Muscle layer of colon (tissue), 2 donors: ENCODE measurements at regions not wholly inside any gene's neighbourhood (a gene's known extent, or its start where the extent isn't known, plus 50 kb on each side); places are given as distances from the start of the nearest gene placed in this dataset.

ENCODE experiments used
- H3K27ac ChIP-seq: one replicate; pipeline ENCODE4 v1.7.0; 2013; ENCODE audit warnings: low read depth, mild to moderate bottlenecking, low read length, moderate library complexity
- H3K27me3 ChIP-seq, 2 donors: one replicate each; pipeline ENCODE4 v1.7.0; 2013; ENCODE audit warnings: low read length in 2 of 2, mild to moderate bottlenecking in 2 of 2; ENCODE audit not compliant: insufficient read depth in 2 of 2, control insufficient read depth in 1 of 2
- H3K36me3 ChIP-seq: one replicate; pipeline ENCODE4 v1.7.0; 2013; ENCODE audit warnings: mild to moderate bottlenecking, low read length; ENCODE audit not compliant: insufficient read depth
- H3K4me1 ChIP-seq: one replicate; pipeline ENCODE4 v1.7.0; 2013; ENCODE audit warnings: mild to moderate bottlenecking, low read length; ENCODE audit not compliant: insufficient read depth
- H3K4me3 ChIP-seq, 2 donors: one replicate each; pipeline ENCODE4 v1.7.0; 2013; ENCODE audit warnings: low read length in 2 of 2, low read depth in 1 of 2, mild to moderate bottlenecking in 1 of 2, moderate library complexity in 1 of 2
- H3K9ac ChIP-seq: one replicate; pipeline ENCODE4 v1.7.0; 2013; ENCODE audit warnings: low read length
- H3K9me3 ChIP-seq: one replicate; pipeline ENCODE4 v1.7.0; 2013; ENCODE audit warnings: mild to moderate bottlenecking, low read length
- donor health status: abdominal sarcoma.
- donor health status: Adenocarcinoma of cecum.

DNA sequence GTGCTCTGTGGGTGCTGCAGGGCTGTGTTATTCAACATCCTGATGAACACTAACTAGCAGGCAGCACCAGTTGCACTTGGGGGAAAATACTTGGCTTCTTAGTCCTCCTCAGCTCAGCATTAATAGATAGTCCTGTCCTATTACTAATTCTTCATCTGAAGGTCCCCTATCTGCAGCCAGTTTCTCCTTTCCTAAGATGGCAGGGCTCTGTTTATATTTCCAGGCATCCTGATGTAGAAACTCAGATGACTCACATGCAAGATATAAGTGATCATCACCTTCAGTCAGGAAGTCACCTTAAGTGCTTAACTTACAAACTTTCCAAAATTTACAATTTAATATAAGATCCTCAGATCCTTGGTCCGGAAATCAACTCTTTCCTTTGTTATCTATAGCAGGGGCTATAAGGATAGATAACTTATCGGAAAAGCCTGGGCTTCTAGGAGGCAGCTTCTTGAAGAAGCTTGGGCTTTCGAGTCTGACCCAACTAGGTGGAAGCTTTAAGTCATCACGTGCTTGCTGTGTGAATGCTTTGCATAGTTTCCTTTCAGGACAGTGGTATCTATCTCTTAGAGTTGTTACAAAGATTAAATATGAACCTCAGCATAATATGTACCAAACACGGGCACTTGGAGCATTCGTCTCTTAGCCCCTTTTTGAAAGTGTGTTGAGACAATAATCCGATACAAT, 181.0 kb upstream of the GRIP1 start:
- Histone ChIP-seq H3K27me3 (no peaks in the 10 kb centered on the region), H3K36me3 (no peaks in the 10 kb centered on the region), H3K4me3 (no peak overlapping the region), H3K9me3 (no peaks in the 10 kb centered on the region), H3K9ac (no peak overlapping the region), H3K27ac (no peak overlapping the region), H3K4me1 (peaks cover 7% of the 10 kb centered on the region)

- Histone ChIP-seq H3K4me3 (no peak overlapping the region), H3K4me1 (peaks cover 7% of the 10 kb centered on the region), H3K36me3 (no peaks in the 10 kb centered on the region), H3K27me3 (no peaks in the 10 kb centered on the region), H3K27ac (no peak overlapping the region), H3K9ac (no peak overlapping the region), H3K9me3 (no peaks in the 10 kb centered on the region)
Observed at GRCh38 chr12:66860752-66861750, 182.2 kb upstream of the GRIP1 start.

DNA sequence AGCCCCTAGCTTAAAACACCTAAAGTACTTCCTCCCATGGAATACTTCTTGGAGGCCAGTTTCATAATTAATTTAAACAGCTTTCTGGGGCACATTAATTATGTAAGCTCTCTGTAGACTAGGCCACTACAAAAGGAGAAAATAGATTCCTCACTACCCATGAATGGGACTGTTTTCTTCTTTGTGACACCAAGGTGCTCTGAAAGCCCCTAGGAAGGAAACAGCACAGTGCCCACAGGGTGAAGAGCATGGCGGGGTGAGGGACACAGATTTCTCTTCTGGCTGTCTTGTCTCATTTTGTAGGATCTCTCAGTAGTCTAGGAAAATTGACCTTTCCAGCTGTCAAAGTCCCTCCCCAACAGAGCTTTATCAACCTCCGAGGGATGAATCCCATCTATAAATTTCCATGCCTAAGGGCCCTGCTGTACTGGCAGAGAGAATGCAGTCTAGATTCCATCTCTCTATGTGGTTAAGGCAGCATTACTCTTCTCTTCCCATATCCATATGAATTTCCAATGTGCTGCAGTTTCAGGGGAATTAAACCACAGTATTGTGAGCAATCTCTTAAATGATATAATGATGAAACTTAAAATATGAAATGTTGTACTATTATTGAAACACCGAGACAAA, 183.6 kb upstream of the GRIP1 start:
- Histone ChIP-seq H3K4me3 (no peak overlapping the region), H3K4me1 (peaks cover 7% of the 10 kb centered on the region), H3K27me3 (no peaks in the 10 kb centered on the region), H3K27ac (no peak overlapping the region), H3K9ac (no peak overlapping the region), H3K9me3 (no peaks in the 10 kb centered on the region), H3K36me3 (no peaks in the 10 kb centered on the region)

DNA sequence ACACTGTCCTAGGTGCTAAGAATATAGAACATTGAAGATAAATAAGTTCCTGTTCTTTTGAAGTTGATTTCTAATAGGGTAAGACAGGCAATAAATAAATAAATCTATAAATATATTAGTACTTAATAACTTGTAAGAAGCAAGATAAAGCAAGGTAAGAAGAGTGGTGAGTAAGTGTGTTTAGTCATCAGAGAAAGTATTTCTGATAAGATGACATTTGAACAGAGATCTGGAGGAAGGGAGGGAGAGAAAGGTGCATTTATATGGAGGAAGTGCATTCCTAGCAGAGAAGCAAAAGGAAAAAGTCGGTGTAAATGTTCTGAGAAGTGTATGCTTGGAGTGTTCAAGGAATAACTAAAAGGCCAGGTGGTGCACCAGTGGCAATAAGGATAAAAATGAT, 184.4 kb upstream of the GRIP1 start:
- Histone ChIP-seq H3K4me3 (no peak overlapping the region), H3K27me3 (no peaks in the 10 kb centered on the region), H3K4me1 (peaks cover 7% of the 10 kb centered on the region), H3K9ac (no peak overlapping the region), H3K36me3 (no peaks in the 10 kb centered on the region), H3K27ac (no peak overlapping the region), H3K9me3 (no peaks in the 10 kb centered on the region)

DNA sequence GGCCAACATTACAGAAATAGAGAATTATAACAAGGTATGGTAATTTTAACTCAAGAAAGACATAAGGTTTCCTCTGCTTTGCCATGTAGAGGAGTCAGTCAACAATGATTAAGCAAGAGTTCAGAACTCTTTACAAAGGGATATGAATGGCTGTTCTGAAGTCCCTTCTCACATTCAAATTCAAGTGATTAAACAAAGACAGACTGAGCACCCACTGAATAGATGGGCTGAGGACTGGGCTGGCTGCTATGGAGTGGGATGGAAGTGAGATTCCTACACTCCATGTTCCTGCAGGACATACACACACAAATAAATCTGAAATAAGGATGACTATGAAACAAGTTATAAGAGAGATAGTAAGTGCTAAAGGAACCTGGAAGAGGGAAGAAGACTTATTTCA, 199.0 kb upstream of the GRIP1 start:
- no peak overlapping the region for H3K9ac ChIP-seq
- no peaks in the 10 kb centered on the region for H3K36me3 ChIP-seq
- no peak overlapping the region for H3K27ac ChIP-seq
- no peak overlapping the region for H3K4me3 ChIP-seq
- no peaks in the 10 kb centered on the region for H3K9me3 ChIP-seq
- H3K4me1 ChIP-seq = peaks cover 10% of the 10 kb centered on the region
- H3K27me3 ChIP-seq = no peaks in the 10 kb centered on the region

DNA sequence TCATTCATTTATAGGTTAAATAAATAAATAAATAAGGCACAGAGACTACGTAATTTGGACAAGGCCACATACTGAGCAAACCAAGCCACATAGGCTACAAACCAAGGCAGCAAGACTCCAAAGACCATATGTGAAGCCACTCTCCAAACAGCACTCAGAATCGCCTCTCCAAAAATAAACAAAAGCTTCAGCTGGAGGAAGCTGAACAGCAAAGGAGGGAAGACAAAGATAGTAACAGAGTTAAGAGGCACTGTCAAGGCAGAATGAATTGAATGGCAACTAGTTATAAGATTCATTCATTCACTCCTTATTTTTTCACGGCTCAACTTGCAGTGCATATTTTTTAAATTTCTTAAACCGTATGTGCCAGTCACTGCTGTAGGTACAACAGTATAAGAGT, 200.5 kb upstream of the GRIP1 start:
- peaks cover 10% of the 10 kb centered on the region for H3K4me1 ChIP-seq
- no peak overlapping the region for H3K27ac ChIP-seq
- H3K9me3 ChIP-seq = no peaks in the 10 kb centered on the region
- H3K9ac ChIP-seq = no peak overlapping the region
- no peaks in the 10 kb centered on the region for H3K27me3 ChIP-seq
- H3K4me3 ChIP-seq = no peak overlapping the region
- H3K36me3 ChIP-seq = no peaks in the 10 kb centered on the region

GRCh38 chr12:66881386-66881785, 202.5 kb upstream of the GRIP1 start:
- Histone ChIP-seq H3K9ac (no peak overlapping the region), H3K4me1 (peaks cover 10% of the 10 kb centered on the region), H3K27ac (no peak overlapping the region), H3K36me3 (no peaks in the 10 kb centered on the region), H3K4me3 (no peak overlapping the region), H3K9me3 (no peaks in the 10 kb centered on the region), H3K27me3 (no peaks in the 10 kb centered on the region)

- Histone ChIP-seq H3K9ac (no peak overlapping the region), H3K4me3 (no peak overlapping the region), H3K4me1 (peaks cover 10% of the 10 kb centered on the region), H3K9me3 (no peaks in the 10 kb centered on the region), H3K27me3 (no peaks in the 10 kb centered on the region), H3K27ac (no peak overlapping the region), H3K36me3 (no peaks in the 10 kb centered on the region)
Observed at GRCh38 chr12:66884091-66884490, 205.2 kb upstream of the GRIP1 start.

GRCh38 chr12:66885115-66885875, 206.4 kb upstream of the GRIP1 start:
- no peak overlapping the region for H3K27ac ChIP-seq
- H3K9ac ChIP-seq = no peak overlapping the region
- H3K4me3 ChIP-seq = no peak overlapping the region
- H3K27me3 ChIP-seq = no peaks in the 10 kb centered on the region
- no peaks in the 10 kb centered on the region for H3K4me1 ChIP-seq
- H3K9me3 ChIP-seq = no peaks in the 10 kb centered on the region
- H3K36me3 ChIP-seq = no peaks in the 10 kb centered on the region

DNA sequence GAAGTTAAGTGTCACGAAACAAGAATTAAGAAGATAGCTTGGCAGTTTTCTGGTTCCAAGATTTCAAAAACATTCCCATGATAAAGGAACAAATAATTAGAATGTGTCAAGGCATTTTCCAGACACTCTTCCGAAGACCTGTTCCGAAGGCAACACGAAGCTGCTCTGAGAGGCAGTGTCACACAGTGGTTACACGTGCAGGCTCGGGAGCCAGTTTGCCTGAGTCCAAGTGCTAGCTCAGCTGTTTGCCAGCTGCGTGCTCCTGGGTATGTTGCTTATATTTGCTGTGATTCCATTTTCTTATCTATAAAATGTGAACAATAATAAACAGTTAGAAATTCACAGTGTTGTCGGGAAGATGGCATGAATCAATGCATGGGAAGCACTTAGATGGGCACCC, 217.9 kb upstream of the GRIP1 start:
- no peaks in the 10 kb centered on the region for H3K27me3 ChIP-seq
- H3K9me3 ChIP-seq = no peaks in the 10 kb centered on the region
- no peak overlapping the region for H3K4me3 ChIP-seq
- H3K4me1 ChIP-seq = peaks cover 22% of the 10 kb centered on the region
- H3K36me3 ChIP-seq = no peaks in the 10 kb centered on the region
- no peak overlapping the region for H3K9ac ChIP-seq
- no peak overlapping the region for H3K27ac ChIP-seq
